ENCODE measurements at regions not wholly inside any gene's neighbourhood (a gene's known extent, or its start where the extent isn't known, plus 50 kb on each side); places are given as distances from the start of the nearest gene placed in this dataset.

DNA sequence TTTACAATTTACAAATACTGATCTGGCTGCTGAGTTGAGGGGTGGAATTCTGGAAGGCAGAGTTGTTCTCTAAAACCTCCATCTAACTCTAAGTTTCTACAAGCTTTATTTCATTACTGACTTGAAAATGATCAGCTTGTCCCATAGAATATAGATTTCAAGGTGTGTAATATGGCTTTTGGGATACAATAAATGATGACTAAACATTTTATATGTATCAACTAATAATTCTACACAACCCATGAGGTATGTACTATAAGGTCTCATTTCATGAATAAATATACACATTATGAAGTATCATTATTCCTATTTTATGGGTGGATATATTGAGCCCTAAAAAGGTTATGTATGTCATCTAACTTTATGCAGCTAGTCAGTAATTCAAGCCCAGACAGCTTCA, 1214.3 kb upstream of the SORCS1 start:
- no peak for TF ChIP-seq EZH2phosphoT487 (IDR thresholded peaks at IDR 0.05; ENCODE audit: low read depth, severe bottlenecking, unreplicated experiment)
- no peak for TF ChIP-seq EZH2 (IDR thresholded peaks at IDR 0.05; ENCODE audit: borderline replicate concordance)
- TF ChIP-seq, protein P1, sequence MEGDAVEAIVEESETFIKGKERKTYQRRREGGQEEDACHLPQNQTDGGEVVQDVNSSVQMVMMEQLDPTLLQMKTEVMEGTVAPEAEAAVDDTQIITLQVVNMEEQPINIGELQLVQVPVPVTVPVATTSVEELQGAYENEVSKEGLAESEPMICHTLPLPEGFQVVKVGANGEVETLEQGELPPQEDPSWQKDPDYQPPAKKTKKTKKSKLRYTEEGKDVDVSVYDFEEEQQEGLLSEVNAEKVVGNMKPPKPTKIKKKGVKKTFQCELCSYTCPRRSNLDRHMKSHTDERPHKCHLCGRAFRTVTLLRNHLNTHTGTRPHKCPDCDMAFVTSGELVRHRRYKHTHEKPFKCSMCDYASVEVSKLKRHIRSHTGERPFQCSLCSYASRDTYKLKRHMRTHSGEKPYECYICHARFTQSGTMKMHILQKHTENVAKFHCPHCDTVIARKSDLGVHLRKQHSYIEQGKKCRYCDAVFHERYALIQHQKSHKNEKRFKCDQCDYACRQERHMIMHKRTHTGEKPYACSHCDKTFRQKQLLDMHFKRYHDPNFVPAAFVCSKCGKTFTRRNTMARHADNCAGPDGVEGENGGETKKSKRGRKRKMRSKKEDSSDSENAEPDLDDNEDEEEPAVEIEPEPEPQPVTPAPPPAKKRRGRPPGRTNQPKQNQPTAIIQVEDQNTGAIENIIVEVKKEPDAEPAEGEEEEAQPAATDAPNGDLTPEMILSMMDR (IDR thresholded peaks at IDR 0.05; ENCODE audit: poor library complexity), result no peak
- H3K4me2 ChIP-seq, result no peak overlapping the region
- no peak overlapping the region for H3K4me3 ChIP-seq
- no peaks in the 10 kb centered on the region for H4K20me1 ChIP-seq (ENCODE audit: insufficient read depth, poor library complexity, severe bottlenecking)
- H3K79me2 ChIP-seq, result no peaks in the 10 kb centered on the region
- no peaks in the 10 kb centered on the region for H3K9me3 ChIP-seq (ENCODE audit: low read depth)
- H3K4me1 ChIP-seq (ENCODE audit: insufficient read depth), result peaks cover 4% of the 10 kb centered on the region
- no peaks in the 10 kb centered on the region for H3K27me3 ChIP-seq
- no peak overlapping the region for H2AFZ ChIP-seq
- no peak overlapping the region for H3K27ac ChIP-seq
- DNase-seq (ENCODE audit: low spot score), result no peak
- H3K9me2 ChIP-seq (replicated peaks; ENCODE audit: insufficient read depth), result no peaks in the 10 kb centered on the region
- no peaks in the 10 kb centered on the region for H3K36me3 ChIP-seq (replicated peaks; ENCODE audit: insufficient read depth, low read depth)

GRCh38 chr10:108375691-108376090, 1211.2 kb upstream of the SORCS1 start:
- Histone ChIP-seq H3K9me3 (ENCODE audit: low read depth) (no peaks in the 10 kb centered on the region), H3K36me3 (replicated peaks; ENCODE audit: insufficient read depth, low read depth) (no peaks in the 10 kb centered on the region), H2AFZ (no peak overlapping the region), H4K20me1 (ENCODE audit: insufficient read depth, poor library complexity, severe bottlenecking) (no peaks in the 10 kb centered on the region), H3K79me2 (no peaks in the 10 kb centered on the region), H3K27me3 (no peaks in the 10 kb centered on the region), H3K9me2 (replicated peaks; ENCODE audit: insufficient read depth) (no peaks in the 10 kb centered on the region), H3K4me2 (no peak overlapping the region), H3K4me3 (no peak overlapping the region), H3K4me1 (ENCODE audit: insufficient read depth) (peaks cover 4% of the 10 kb centered on the region), H3K27ac (no peak overlapping the region)
- TF ChIP-seq EZH2phosphoT487 (IDR thresholded peaks at IDR 0.05; ENCODE audit: low read depth, severe bottlenecking, unreplicated experiment) (no peak), EZH2 (IDR thresholded peaks at IDR 0.05; ENCODE audit: borderline replicate concordance) (no peak)
- TF ChIP-seq, protein P1 (IDR thresholded peaks at IDR 0.05; ENCODE audit: poor library complexity), result no peak
- DNase-seq (ENCODE audit: low spot score), result no peak

- Histone ChIP-seq H4K20me1 (ENCODE audit: insufficient read depth, poor library complexity, severe bottlenecking) (no peaks in the 10 kb centered on the region), H3K27me3 (no peaks in the 10 kb centered on the region), H3K36me3 (replicated peaks; ENCODE audit: insufficient read depth, low read depth) (no peaks in the 10 kb centered on the region), H3K79me2 (no peaks in the 10 kb centered on the region), H3K9me3 (ENCODE audit: low read depth) (no peaks in the 10 kb centered on the region), H3K4me1 (ENCODE audit: insufficient read depth) (peaks cover 4% of the 10 kb centered on the region), H3K4me3 (no peak overlapping the region), H2AFZ (no peak overlapping the region), H3K4me2 (no peak overlapping the region), H3K9me2 (replicated peaks; ENCODE audit: insufficient read depth) (no peaks in the 10 kb centered on the region), H3K27ac (no peak overlapping the region)
- 90% methylated on average over 1 of the region's 1 CpG for WGBS (ENCODE audit: low lambda C conversion rate, missing lambda C conversion rate)
- TF ChIP-seq EZH2phosphoT487 (IDR thresholded peaks at IDR 0.05; ENCODE audit: low read depth, severe bottlenecking, unreplicated experiment) (no peak), EZH2 (IDR thresholded peaks at IDR 0.05; ENCODE audit: borderline replicate concordance) (no peak)
- TF ChIP-seq, protein P1 (IDR thresholded peaks at IDR 0.05; ENCODE audit: poor library complexity), result no peak
- no peak for DNase-seq (ENCODE audit: low spot score)
Measured at GRCh38 chr10:108374991-108375390, 1210.5 kb upstream of the SORCS1 start.

DNA sequence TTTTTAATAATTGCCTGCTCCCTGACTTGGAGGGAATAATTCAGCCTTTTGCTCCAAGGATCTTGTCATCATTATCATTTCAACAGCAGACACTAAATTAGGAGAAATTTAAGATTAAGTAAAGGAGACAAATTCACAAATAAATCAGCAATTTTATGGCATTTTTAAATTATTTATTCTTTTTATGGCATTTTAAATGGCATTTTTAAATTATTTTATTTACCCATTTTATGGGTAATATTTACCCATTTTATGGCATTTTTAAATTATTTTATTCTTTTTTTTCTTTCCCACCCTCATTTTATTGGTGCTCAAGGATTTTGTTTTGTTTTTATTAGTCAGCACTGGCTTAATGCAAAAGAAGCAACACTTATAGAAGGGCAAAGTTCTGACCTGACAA, 1201.0 kb upstream of the SORCS1 start:
- no peaks in the 10 kb centered on the region for H3K27me3 ChIP-seq
- no peaks in the 10 kb centered on the region for H3K79me2 ChIP-seq
- DNase-seq (ENCODE audit: low spot score), result no peak
- TF ChIP-seq EZH2phosphoT487 (IDR thresholded peaks at IDR 0.05; ENCODE audit: low read depth, severe bottlenecking, unreplicated experiment) (no peak), EZH2 (IDR thresholded peaks at IDR 0.05; ENCODE audit: borderline replicate concordance) (no peak)
- TF ChIP-seq, protein P1 (IDR thresholded peaks at IDR 0.05; ENCODE audit: poor library complexity), result no peak
- H3K9me2 ChIP-seq (replicated peaks; ENCODE audit: insufficient read depth), result no peaks in the 10 kb centered on the region
- no peak overlapping the region for H2AFZ ChIP-seq
- no peak overlapping the region for H3K4me3 ChIP-seq
- no peak overlapping the region for H3K27ac ChIP-seq
- no peak overlapping the region for H3K4me2 ChIP-seq
- no peaks in the 10 kb centered on the region for H3K4me1 ChIP-seq (ENCODE audit: insufficient read depth)
- H3K36me3 ChIP-seq (replicated peaks; ENCODE audit: insufficient read depth, low read depth), result no peaks in the 10 kb centered on the region
- no peaks in the 10 kb centered on the region for H3K9me3 ChIP-seq (ENCODE audit: low read depth)
- H4K20me1 ChIP-seq (ENCODE audit: insufficient read depth, poor library complexity, severe bottlenecking), result no peaks in the 10 kb centered on the region
